ENCODE measurements at regions not wholly inside any gene's neighbourhood (a gene's known extent, or its start where the extent isn't known, plus 50 kb on each side); places are given as distances from the start of the nearest gene placed in this dataset.

- no peak for DNase-seq (ENCODE audit: low read depth)
These were observed 319.3 kb upstream of the UBE2E3 start for GRCh38 chr2:180660881-180661685.

GRCh38 chr2:180660207-180660606, 320.2 kb upstream of the UBE2E3 start:
- no peak for DNase-seq (ENCODE audit: low read depth)

- DNase-seq (ENCODE audit: low read depth), result no peak
These were observed 323.4 kb upstream of the UBE2E3 start for GRCh38 chr2:180657054-180657453.

GRCh38 chr2:180656455-180656847, 324.0 kb upstream of the UBE2E3 start:
- DNase-seq (ENCODE audit: low read depth), result no peak

GRCh38 chr2:180655842-180656454, 324.5 kb upstream of the UBE2E3 start:
- DNase-seq (ENCODE audit: low read depth), result no peak

- no peak for DNase-seq (ENCODE audit: low read depth)
These were observed 325.0 kb upstream of the UBE2E3 start for GRCh38 chr2:180655393-180655792.

- no peak for DNase-seq (ENCODE audit: low read depth)
These were observed 326.9 kb upstream of the UBE2E3 start for GRCh38 chr2:180653481-180653880.

- DNase-seq (ENCODE audit: low read depth), result no peak
These were observed 327.6 kb upstream of the UBE2E3 start for GRCh38 chr2:180652794-180653193.

GRCh38 chr2:180651596-180651995, 328.8 kb upstream of the UBE2E3 start:
- DNase-seq (ENCODE audit: low read depth), result no peak

- no peak for DNase-seq (ENCODE audit: low read depth)
These were observed 332.8 kb upstream of the UBE2E3 start for GRCh38 chr2:180647621-180648020.

GRCh38 chr2:180647221-180647620, 333.2 kb upstream of the UBE2E3 start:
- DNase-seq (ENCODE audit: low read depth), result no peak

GRCh38 chr2:180646756-180647155, 333.6 kb upstream of the UBE2E3 start:
- DNase-seq (ENCODE audit: low read depth), result no peak

GRCh38 chr2:180644709-180645108, 335.7 kb upstream of the UBE2E3 start:
- DNase-seq (ENCODE audit: low read depth), result no peak

GRCh38 chr2:180630756-180631155, 349.6 kb upstream of the UBE2E3 start:
- no peak for DNase-seq (ENCODE audit: low read depth)

- no peak for DNase-seq (ENCODE audit: low read depth)
These were observed 355.2 kb upstream of the UBE2E3 start for GRCh38 chr2:180625006-180625844.

- DNase-seq (ENCODE audit: low read depth), result no peak
These were observed 358.2 kb upstream of the UBE2E3 start for GRCh38 chr2:180621941-180622918.

GRCh38 chr2:180621366-180621765, 359.0 kb upstream of the UBE2E3 start:
- no peak for DNase-seq (ENCODE audit: low read depth)

- no peak for DNase-seq (ENCODE audit: low read depth)
These were observed 361.8 kb upstream of the UBE2E3 start for GRCh38 chr2:180618570-180618969.

GRCh38 chr2:180614776-180615175, 365.6 kb upstream of the UBE2E3 start:
- no peak for DNase-seq (ENCODE audit: low read depth)

GRCh38 chr2:180609626-180610340, 370.6 kb upstream of the UBE2E3 start:
- DNase-seq (ENCODE audit: low read depth), result no peak

GRCh38 chr2:180607514-180608049, 372.8 kb upstream of the UBE2E3 start:
- no peak for DNase-seq (ENCODE audit: low read depth)
